GM19023 (cell line): ENCODE measurements at regions not wholly inside any gene's neighbourhood (a gene's known extent, or its start where the extent isn't known, plus 50 kb on each side); places are given as distances from the start of the nearest gene placed in this dataset.

Source experiments
- ATAC-seq: cut with Tn5 transposase; IDR thresholded peaks from one replicate; pipeline ENCODE4 v1.9.1; 2021; ENCODE audit warnings: mild to moderate bottlenecking, moderate library complexity; ENCODE audit not compliant: unreplicated experiment

GRCh38 chr3:116842254-116842957 lies 132.8 kb downstream of the TUSC7 start:
- ATAC-seq = no peak

- ATAC-seq = no peak
These were observed 138.8 kb downstream of the TUSC7 start for GRCh38 chr3:116848248-116848829.

- no peak for ATAC-seq
These were observed 139.7 kb downstream of the TUSC7 start for GRCh38 chr3:116849261-116849688.

- ATAC-seq = no peak
These were observed 143.2 kb downstream of the TUSC7 start for GRCh38 chr3:116852803-116853202.

- no peak for ATAC-seq
These were observed 153.7 kb downstream of the TUSC7 start for GRCh38 chr3:116863270-116863770.

- no peak for ATAC-seq
These were observed 154.4 kb downstream of the TUSC7 start for GRCh38 chr3:116863822-116864589.

GRCh38 chr3:116864590-116864927 lies 155.0 kb downstream of the TUSC7 start:
- no peak for ATAC-seq

GRCh38 chr3:116870379-116870778 lies 160.8 kb downstream of the TUSC7 start:
- no peak for ATAC-seq

- no peak for ATAC-seq
These were observed 162.3 kb downstream of the TUSC7 start for GRCh38 chr3:116871905-116872304.

- ATAC-seq = no peak
These were observed 163.1 kb downstream of the TUSC7 start for GRCh38 chr3:116872688-116873087.

- ATAC-seq = no peak
These were observed 163.6 kb downstream of the TUSC7 start for GRCh38 chr3:116873142-116873541.

- no peak for ATAC-seq
These were observed 168.4 kb downstream of the TUSC7 start for GRCh38 chr3:116877968-116878367.

- ATAC-seq = peak; percentile 89
These were observed 176.8 kb downstream of the TUSC7 start for GRCh38 chr3:116886202-116886893.

- no peak for ATAC-seq
These were observed 186.5 kb downstream of the TUSC7 start for GRCh38 chr3:116896116-116896515.

- no peak for ATAC-seq
These were observed 187.8 kb downstream of the TUSC7 start for GRCh38 chr3:116897382-116897781.

- no peak for ATAC-seq
These were observed 189.7 kb downstream of the TUSC7 start for GRCh38 chr3:116899253-116899652.

- no peak for ATAC-seq
These were observed 195.8 kb downstream of the TUSC7 start for GRCh38 chr3:116905334-116905733.

- no peak for ATAC-seq
These were observed 196.2 kb downstream of the TUSC7 start for GRCh38 chr3:116905794-116906193.

- no peak for ATAC-seq
These were observed 202.5 kb downstream of the TUSC7 start for GRCh38 chr3:116912116-116912515.

- no peak for ATAC-seq
These were observed 204.4 kb downstream of the TUSC7 start for GRCh38 chr3:116914004-116914403.

- ATAC-seq = no peak
These were observed 207.3 kb downstream of the TUSC7 start for GRCh38 chr3:116916836-116917235.
